GM19397 (cell line): ENCODE measurements at regions not wholly inside any gene's neighbourhood (a gene's known extent, or its start where the extent isn't known, plus 50 kb on each side); places are given as distances from the start of the nearest gene placed in this dataset.
"Not testable (repeated sequence)": the region's sequence is repeated elsewhere in the genome, so short reads cannot be mapped to it uniquely, and the experiment has no call there.

Experiments
- ATAC-seq: cut with Tn5 transposase; IDR thresholded peaks from one replicate; pipeline ENCODE4 v1.9.1; 2021; ENCODE audit warnings: mild to moderate bottlenecking, moderate library complexity; ENCODE audit not compliant: unreplicated experiment

GRCh38 chr5:92662741-92663140 lies 918.3 kb downstream of the NR2F1-AS1 start:
- ATAC-seq, result no peak

GRCh38 chr5:92659246-92659645 lies 921.8 kb downstream of the NR2F1-AS1 start:
- no peak for ATAC-seq

GRCh38 chr5:92654601-92655000 lies 926.4 kb downstream of the NR2F1-AS1 start:
- ATAC-seq, result not testable (repeated sequence)

GRCh38 chr5:92653730-92654461 lies 927.1 kb downstream of the NR2F1-AS1 start:
- no peak for ATAC-seq

GRCh38 chr5:92652756-92653155 lies 928.3 kb downstream of the NR2F1-AS1 start:
- ATAC-seq, result no peak

- ATAC-seq, result no peak
Measured at GRCh38 chr5:92644266-92644886, 936.6 kb downstream of the NR2F1-AS1 start.

- no peak for ATAC-seq
Measured at GRCh38 chr5:92641031-92641962, 939.7 kb downstream of the NR2F1-AS1 start.

GRCh38 chr5:92640340-92640739 lies 940.7 kb downstream of the NR2F1-AS1 start:
- ATAC-seq, result no peak

- no peak for ATAC-seq
Measured at GRCh38 chr5:92637960-92638359, 943.1 kb downstream of the NR2F1-AS1 start.

- no peak for ATAC-seq
Measured at GRCh38 chr5:92637247-92637646, 943.8 kb downstream of the NR2F1-AS1 start.

GRCh38 chr5:92635001-92635461 lies 946.0 kb downstream of the NR2F1-AS1 start:
- ATAC-seq, result no peak

GRCh38 chr5:92633875-92634487 lies 947.0 kb downstream of the NR2F1-AS1 start:
- ATAC-seq, result no peak

GRCh38 chr5:92633176-92633575 lies 947.8 kb downstream of the NR2F1-AS1 start:
- no peak for ATAC-seq

- not testable (repeated sequence) for ATAC-seq
Measured at GRCh38 chr5:92631237-92631701, 949.8 kb downstream of the NR2F1-AS1 start.

- ATAC-seq, result no peak
Measured at GRCh38 chr5:92629574-92629973, 951.4 kb downstream of the NR2F1-AS1 start.

- ATAC-seq, result no peak
Measured at GRCh38 chr5:92629000-92629399, 952.0 kb downstream of the NR2F1-AS1 start.

- ATAC-seq, result no peak
Measured at GRCh38 chr5:92627186-92627585, 953.8 kb downstream of the NR2F1-AS1 start.

- no peak for ATAC-seq
Measured at GRCh38 chr5:92616085-92616484, 964.9 kb downstream of the NR2F1-AS1 start.

- no peak for ATAC-seq
Measured at GRCh38 chr5:92613546-92613945, 967.5 kb downstream of the NR2F1-AS1 start.

- not testable (repeated sequence) for ATAC-seq
Measured at GRCh38 chr5:92610435-92610834, 970.6 kb downstream of the NR2F1-AS1 start.

- no peak for ATAC-seq
Measured at GRCh38 chr5:92605591-92605990, 975.4 kb downstream of the NR2F1-AS1 start.
